Aorta (tissue), 5 donors: ENCODE measurements at regions not wholly inside any gene's neighbourhood (a gene's known extent, or its start where the extent isn't known, plus 50 kb on each side); places are given as distances from the start of the nearest gene placed in this dataset.

Experiments
- ATAC-seq: fragments of 200-7000 bp; cut with Tn5 transposase; one replicate; pipeline ENCODE4 v1.9.1; 2022; ENCODE audit warnings: moderate library complexity; ENCODE audit not compliant: low FRiP score
- DNase-seq, 2 donors: peaks; one replicate each; pipeline ENCODE4 v3.0.0-alpha.2; 2020
- H3K27ac ChIP-seq, 2 donors: one replicate each; pipeline ENCODE4 v1.5.1; 2013; ENCODE audit warnings: low read length in 2 of 2, mild to moderate bottlenecking in 2 of 2, moderate library complexity in 2 of 2, control low read depth in 1 of 2, inconsistent platforms in 1 of 2, low read depth in 1 of 2
- H3K27me3 ChIP-seq, 2 donors: one replicate each; pipeline ENCODE4 v1.6.1; 2013; ENCODE audit warnings: control low read depth in 1 of 2, low read length in 1 of 2, mild to moderate bottlenecking in 1 of 2, moderate library complexity in 1 of 2; ENCODE audit not compliant: insufficient read depth in 2 of 2, control insufficient read depth in 1 of 2
- H3K36me3 ChIP-seq, 2 donors: one replicate each; pipeline ENCODE4 v1.6.1; 2013; ENCODE audit warnings: control low read depth in 1 of 2, low read length in 1 of 2, mild to moderate bottlenecking in 1 of 2; ENCODE audit not compliant: insufficient read depth in 2 of 2, control insufficient read depth in 1 of 2
- H3K4me1 ChIP-seq, 2 donors: one replicate each; pipeline ENCODE4 v1.6.1; 2013; ENCODE audit warnings: low read length in 2 of 2, control low read depth in 1 of 2, mild to moderate bottlenecking in 1 of 2, moderate library complexity in 1 of 2; ENCODE audit not compliant: insufficient read depth in 2 of 2, control insufficient read depth in 1 of 2
- H3K4me3 ChIP-seq, 2 donors: one replicate each; pipeline ENCODE4 v1.5.1; 2013; ENCODE audit warnings: low read length in 2 of 2, control low read depth in 1 of 2, mild to moderate bottlenecking in 1 of 2
- H3K9me3 ChIP-seq: one replicate; pipeline ENCODE4 v1.6.1; 2013; ENCODE audit warnings: mild to moderate bottlenecking, low read length; ENCODE audit not compliant: control insufficient read depth
- WGBS, 2 donors: extraction: QIAGEN DNeasy Blood & Tissue Kit; methylation state at CpG; one replicate each; pipeline ENCODE4 v1.1.7; 2013; 5-methylcytosine and 5-hydroxymethylcytosine counted together
- intact Hi-C, 2 donors: fragments of 100-400 bp; cut with DNase I; formaldehyde crosslinking; loops; one replicate each; pipeline versions ENCODE4 v1.14.2 to v1.15.0; 2022
- donor health status: healthy with polysubstance abuse.
- donor health status: Bipolar disorder and iron deficiency.
- donor health status: DM: no; HTN: no; CAD: no.
- donor health status: DM: no; HTN: no; CAD: no.
- donor health status: DM: yes; HTN: yes; CAD: no.

GRCh38 chr5:74384851-74385250, 255.7 kb downstream of the ENC1 start:
- H3K27ac ChIP-seq = no peak overlapping the region
- no peaks in the 10 kb centered on the region for H3K9me3 ChIP-seq
- no peaks in the 10 kb centered on the region for H3K36me3 ChIP-seq
- H3K4me3 ChIP-seq = no peak overlapping the region
- H3K27me3 ChIP-seq = no peaks in the 10 kb centered on the region
- no peak for DNase-seq
- H3K4me1 ChIP-seq = peaks cover 0 to 4% of the 10 kb centered on the region in 2 donors
- 57 to 69% methylated on average over 2 of the region's 2 CpGs for WGBS, 2 donors
- no peak for ATAC-seq
- intact Hi-C loops = no loop called here

- WGBS, 2 donors = 26 to 30% methylated on average over 4 of the region's 4 CpGs
- Histone ChIP-seq H3K27ac (no peak overlapping the region), H3K36me3 (no peaks in the 10 kb centered on the region), H3K9me3 (no peaks in the 10 kb centered on the region), H3K27me3 (no peaks in the 10 kb centered on the region), H3K4me3 (no peak overlapping the region), H3K4me1 (peaks cover 0 to 4% of the 10 kb centered on the region in 2 donors)
- DNase-seq (peak in 1 of 2 donors; percentile 65), ATAC-seq (peak; percentile 52)
- intact Hi-C loops = no loop called here
Measured at GRCh38 chr5:74382987-74383593, 257.4 kb downstream of the ENC1 start.

GRCh38 chr5:74382123-74382855, 258.2 kb downstream of the ENC1 start:
- WGBS, 2 donors = 86 to 89% methylated on average over 3 of the region's 3 CpGs
- Histone ChIP-seq H3K36me3 (no peaks in the 10 kb centered on the region), H3K27ac (no peak overlapping the region), H3K4me1 (peaks cover 0 to 4% of the 10 kb centered on the region in 2 donors), H3K4me3 (no peak overlapping the region), H3K9me3 (no peaks in the 10 kb centered on the region), H3K27me3 (no peaks in the 10 kb centered on the region)
- intact Hi-C loops = no loop called here
- no peak for DNase-seq
- ATAC-seq = no peak

GRCh38 chr5:74380193-74380592, 260.3 kb downstream of the ENC1 start:
- intact Hi-C loops = no loop called here
- ATAC-seq = no peak

GRCh38 chr5:74378464-74378863, 262.1 kb downstream of the ENC1 start:
- no peaks in the 10 kb centered on the region for H3K36me3 ChIP-seq
- H3K4me3 ChIP-seq = no peak overlapping the region
- no peaks in the 10 kb centered on the region for H3K9me3 ChIP-seq
- intact Hi-C loops = no loop called here
- peaks cover 0 to 4% of the 10 kb centered on the region in 2 donors for H3K4me1 ChIP-seq
- DNase-seq = no peak
- ATAC-seq = no peak
- 99 to 100% methylated on average over 1 of the region's 1 CpG for WGBS, 2 donors
- H3K27me3 ChIP-seq = no peaks in the 10 kb centered on the region
- H3K27ac ChIP-seq = no peak overlapping the region

More at GRCh38 chr5:74380193-74380592, 260.3 kb downstream of the ENC1 start:
- no peaks in the 10 kb centered on the region for H3K27me3 ChIP-seq
- no peak for DNase-seq
- no peak overlapping the region for H3K4me3 ChIP-seq
- peaks cover 0 to 4% of the 10 kb centered on the region in 2 donors for H3K4me1 ChIP-seq
- H3K9me3 ChIP-seq = no peaks in the 10 kb centered on the region
- WGBS, 2 donors = 97% methylated on average over 5 of the region's 5 CpGs
- H3K36me3 ChIP-seq = no peaks in the 10 kb centered on the region
- no peak overlapping the region for H3K27ac ChIP-seq

GRCh38 chr5:74376187-74376586, 264.3 kb downstream of the ENC1 start:
- DNase-seq (no peak), ATAC-seq (no peak)
- H3K27me3 ChIP-seq = no peaks in the 10 kb centered on the region
- H3K27ac ChIP-seq = no peak overlapping the region
- 70 to 85% methylated on average over 1 of the region's 1 CpG for WGBS, 2 donors
- H3K4me3 ChIP-seq = no peak overlapping the region
- H3K9me3 ChIP-seq = no peaks in the 10 kb centered on the region
- intact Hi-C loops = no loop called here
- H3K36me3 ChIP-seq = no peaks in the 10 kb centered on the region
- H3K4me1 ChIP-seq = no peaks in the 10 kb centered on the region

- H3K27me3 ChIP-seq = no peaks in the 10 kb centered on the region
- no peaks in the 10 kb centered on the region for H3K9me3 ChIP-seq
- no peak for DNase-seq
- intact Hi-C loops = no loop called here
- ATAC-seq = no peak
- 92 to 95% methylated on average over 2 of the region's 2 CpGs for WGBS, 2 donors
- no peak overlapping the region for H3K27ac ChIP-seq
- H3K4me3 ChIP-seq = no peak overlapping the region
- H3K4me1 ChIP-seq = no peaks in the 10 kb centered on the region
- H3K36me3 ChIP-seq = no peaks in the 10 kb centered on the region
Measured at GRCh38 chr5:74375271-74375670, 265.3 kb downstream of the ENC1 start.

GRCh38 chr5:74374656-74375055, 265.9 kb downstream of the ENC1 start:
- intact Hi-C loops = no loop called here
- H3K36me3 ChIP-seq = no peaks in the 10 kb centered on the region
- 93 to 97% methylated on average over 4 of the region's 4 CpGs for WGBS, 2 donors
- H3K27me3 ChIP-seq = no peaks in the 10 kb centered on the region
- H3K9me3 ChIP-seq = no peaks in the 10 kb centered on the region
- ATAC-seq (no peak), DNase-seq (no peak)
- no peak overlapping the region for H3K4me3 ChIP-seq
- H3K27ac ChIP-seq = no peak overlapping the region
- H3K4me1 ChIP-seq = no peaks in the 10 kb centered on the region

GRCh38 chr5:74373076-74373475, 267.5 kb downstream of the ENC1 start:
- 41 to 55% methylated on average over 1 of the region's 1 CpG for WGBS, 2 donors

More at GRCh38 chr5:74373076-74373475, 267.5 kb downstream of the ENC1 start:
- H3K4me1 ChIP-seq = no peaks in the 10 kb centered on the region
- H3K36me3 ChIP-seq = no peaks in the 10 kb centered on the region
- ATAC-seq (no peak), DNase-seq (no peak)
- no peaks in the 10 kb centered on the region for H3K9me3 ChIP-seq
- H3K27me3 ChIP-seq = no peaks in the 10 kb centered on the region
- intact Hi-C loops = no loop called here
- H3K4me3 ChIP-seq = no peak overlapping the region
- H3K27ac ChIP-seq = no peak overlapping the region
